H1 (cell line): ENCODE measurements at regions not wholly inside any gene's neighbourhood (a gene's known extent, or its start where the extent isn't known, plus 50 kb on each side); places are given as distances from the start of the nearest gene placed in this dataset.

Source experiments
- CTCF ChIA-PET: fragments of 300-600 bp; sonication (Branson Sonifier 250); formaldehyde crosslinking; loops from one replicate; lab custom pipeline; 2021; ENCODE audit not compliant: partially characterized antibody; lab: Charles Lee
- POLR2A ChIA-PET: fragments of 300-600 bp; sonication (Branson Sonifier 250); formaldehyde crosslinking; loops from one replicate; lab custom pipeline; 2021; ENCODE audit warnings: inconsistent platforms; ENCODE audit not compliant: partially characterized antibody; lab: Charles Lee
- DNase-seq, 2 experiments: peaks; one replicate each; pipeline versions ENCODE4 v3.0.0 to v3.0.0-alpha.2; 2010 to 2022; ENCODE audit warnings: low spot score in 2 of 2, low read depth in 1 of 2, mixed read lengths in 1 of 2
- FAIRE-seq: peaks from 2 replicates; lab custom pipeline; 2011; peaks lifted over from hg19 to GRCh38; lab: Jason Lieb, UNC
- H2AFZ ChIP-seq: 2 replicates; pipeline ENCODE4 v1.8.1; 2012; ENCODE audit warnings: low read length, inconsistent platforms
- H2AK5ac ChIP-seq: 2 replicates; pipeline ENCODE4 v1.6.1; 2013; ENCODE audit warnings: low read depth, low read length
- H2BK120ac ChIP-seq: replicated peaks from 2 replicates; pipeline ENCODE3; 2013; ENCODE audit warnings: low read depth, low read length, inconsistent platforms
- H2BK12ac ChIP-seq: 2 replicates; pipeline ENCODE4 v1.6.1; 2013; ENCODE audit warnings: low read depth, low read length
- H2BK15ac ChIP-seq: 2 replicates; pipeline ENCODE4 v1.6.1; 2013; ENCODE audit warnings: low read length
- H2BK20ac ChIP-seq: 2 replicates; pipeline ENCODE4 v1.6.1; 2013; ENCODE audit warnings: low read length
- H2BK5ac ChIP-seq: 2 replicates; pipeline ENCODE4 v1.6.1; 2013; ENCODE audit warnings: low read depth, low read length
- H3K14ac ChIP-seq: 2 replicates; pipeline ENCODE4 v1.6.1; 2013; ENCODE audit warnings: inconsistent platforms; ENCODE audit not compliant: insufficient read length
- H3K18ac ChIP-seq: 2 replicates; pipeline ENCODE4 v1.6.1; 2013; ENCODE audit warnings: low read length; ENCODE audit errors: extremely low read depth
- H3K23ac ChIP-seq: 2 replicates; pipeline ENCODE4 v1.6.1; 2013; ENCODE audit warnings: inconsistent platforms; ENCODE audit not compliant: insufficient read length
- H3K23me2 ChIP-seq: 2 replicates; pipeline ENCODE4 v1.6.1; 2013; ENCODE audit warnings: low read depth, low read length
- H3K27ac ChIP-seq: 2 replicates; pipeline ENCODE4 v1.6.1; 2011; ENCODE audit warnings: low read depth, low read length, inconsistent platforms
- H3K27me3 ChIP-seq, 4 experiments: replicated peaks in 1 of 4; 1 replicate in 1 of 4; 2 replicates in 3 of 4; pipeline versions ENCODE4 v1.6.1 to v1.8.1; 2011 to 2013; ENCODE audit warnings: low read length in 3 of 4, mild to moderate bottlenecking in 3 of 4, inconsistent platforms in 2 of 4, mixed read lengths in 2 of 4, moderate library complexity in 1 of 4; ENCODE audit not compliant: control insufficient read depth in 3 of 4, insufficient read depth in 3 of 4; ENCODE audit errors: extremely low read depth in 1 of 4
- H3K36me3 ChIP-seq, 4 experiments: 2 replicates each; pipeline versions ENCODE4 v1.6.1 to v1.8.1; 2011 to 2013; ENCODE audit warnings: mild to moderate bottlenecking in 4 of 4, low read length in 3 of 4, moderate library complexity in 2 of 4, control low read depth in 1 of 4, inconsistent platforms in 1 of 4; ENCODE audit not compliant: insufficient read depth in 4 of 4, control insufficient read depth in 2 of 4
- H3K4ac ChIP-seq: replicated peaks from 2 replicates; pipeline ENCODE3; 2013; ENCODE audit warnings: low read length, low read depth, mixed read lengths, inconsistent platforms; ENCODE audit not compliant: insufficient read length
- H3K4me1 ChIP-seq, 4 experiments: replicated peaks in 1 of 4; 1 replicate in 1 of 4; 2 replicates in 3 of 4; pipeline versions ENCODE4 v1.6.1 to v1.8.1; 2011 to 2013; ENCODE audit warnings: low read length in 3 of 4, inconsistent platforms in 2 of 4, mixed read lengths in 1 of 4; ENCODE audit not compliant: insufficient read depth in 4 of 4, control insufficient read depth in 3 of 4
- H3K4me2 ChIP-seq, 2 experiments: 2 replicates each; pipeline versions ENCODE4 v1.6.1 to v1.8.1; 2011 to 2013; ENCODE audit warnings: low read depth in 2 of 2, low read length in 2 of 2, control low read depth in 1 of 2, inconsistent platforms in 1 of 2, mild to moderate bottlenecking in 1 of 2; ENCODE audit not compliant: insufficient read depth in 1 of 2
- H3K4me3 ChIP-seq, 4 experiments: fragments of 200-600, 300-600 bp in 1 of 4; sonication (generic), shearing (Covaris generic), sonication (Bioruptor Twin) in 1 of 4; 2 replicates each; pipeline versions ENCODE4 v1.5.1 to v1.8.1; 2011 to 2016; ENCODE audit warnings: low read length in 4 of 4, low read depth in 3 of 4, control low read depth in 2 of 4, inconsistent platforms in 2 of 4, mild to moderate bottlenecking in 2 of 4, mixed read lengths in 1 of 4, moderate library complexity in 1 of 4; ENCODE audit not compliant: insufficient read depth in 2 of 4; ENCODE audit errors: extremely low read depth in 1 of 4
- H3K56ac ChIP-seq: replicated peaks from 2 replicates; pipeline ENCODE3; 2013; ENCODE audit warnings: low read depth, mild to moderate bottlenecking, mixed read lengths, low read length, inconsistent platforms; ENCODE audit not compliant: insufficient read length
- H3K79me1 ChIP-seq: 2 replicates; pipeline ENCODE4 v1.6.1; 2013; ENCODE audit warnings: low read depth, low read length, control low read depth
- H3K79me2 ChIP-seq, 2 experiments: 2 replicates each; pipeline versions ENCODE4 v1.6.1 to v1.8.1; 2012 to 2013; ENCODE audit warnings: low read length in 2 of 2, mild to moderate bottlenecking in 2 of 2, inconsistent platforms in 1 of 2; ENCODE audit not compliant: insufficient read depth in 2 of 2, control insufficient read depth in 1 of 2
- H3K9ac ChIP-seq, 4 experiments: replicated peaks in 1 of 4; 1 replicate in 1 of 4; 2 replicates in 3 of 4; pipeline versions ENCODE4 v1.6.1 to v1.8.1; 2011 to 2013; ENCODE audit warnings: low read depth in 3 of 4, low read length in 3 of 4, control low read depth in 2 of 4, mild to moderate bottlenecking in 2 of 4, moderate library complexity in 2 of 4, inconsistent platforms in 1 of 4; ENCODE audit errors: extremely low read depth in 1 of 4
- H3K9me3 ChIP-seq, 2 experiments: 2 replicates each; pipeline versions ENCODE4 v1.6.1 to v1.8.1; 2012 to 2013; ENCODE audit warnings: mild to moderate bottlenecking in 2 of 2, moderate library complexity in 2 of 2, control low read depth in 1 of 2, inconsistent platforms in 1 of 2, low read depth in 1 of 2, low read length in 1 of 2, mixed read lengths in 1 of 2; ENCODE audit not compliant: insufficient read depth in 2 of 2
- H4K20me1 ChIP-seq, 2 experiments: replicated peaks in 1 of 2; 2 replicates each; pipeline versions ENCODE3 to v1.8.1; 2011 to 2013; ENCODE audit warnings: inconsistent platforms in 2 of 2, low read length in 2 of 2, mild to moderate bottlenecking in 1 of 2; ENCODE audit not compliant: insufficient read depth in 2 of 2, control insufficient read depth in 1 of 2
- H4K5ac ChIP-seq: 2 replicates; pipeline ENCODE4 v1.6.1; 2013; ENCODE audit warnings: low read length, low read depth, mixed read lengths, inconsistent platforms; ENCODE audit not compliant: insufficient read length
- H4K8ac ChIP-seq: 2 replicates; pipeline ENCODE4 v1.8.0; 2013; ENCODE audit warnings: mild to moderate bottlenecking, moderate library complexity, low read length, inconsistent platforms; ENCODE audit not compliant: insufficient read depth; ENCODE audit errors: extremely low read depth
- H4K91ac ChIP-seq: replicated peaks from 2 replicates; pipeline ENCODE3; 2013; ENCODE audit warnings: low read length, mixed read lengths, inconsistent platforms; ENCODE audit not compliant: insufficient read length
- ASH2L ChIP-seq: fragments of 200-600, 300-600 bp; sonication (generic); IDR thresholded peaks from one replicate; pipeline ENCODE4 v1.7.1; 2017; ENCODE audit warnings: low read length
- CHD1 ChIP-seq: IDR thresholded peaks from 2 replicates; pipeline ENCODE4 v1.6.1; 2012; ENCODE audit warnings: low read depth, low read length, improper control_type of control experiment
- CTCF ChIP-seq, 3 experiments: IDR thresholded peaks; 1 replicate in 2 of 3; 2 replicates in 1 of 3; pipeline versions ENCODE4 v1.5.1 to v1.6.1; 2011; ENCODE audit warnings: low read length in 3 of 3, mild to moderate bottlenecking in 3 of 3, inconsistent platforms in 2 of 3, low read depth in 1 of 3, moderate library complexity in 1 of 3; ENCODE audit not compliant: insufficient read depth in 1 of 3; ENCODE audit errors: control extremely low read depth in 1 of 3
- GTF2F1 ChIP-seq: IDR thresholded peaks from 2 replicates; pipeline ENCODE4 v1.6.1; 2012; ENCODE audit warnings: low read depth, low read length, improper control_type of control experiment, borderline replicate concordance
- HDAC2 ChIP-seq, 2 experiments: fragments of 300-600 bp in 1 of 2; sonication (generic) in 1 of 2; IDR thresholded peaks; 2 replicates each; pipeline ENCODE4 v1.6.1; 2011 to 2012; ENCODE audit warnings: low read depth in 2 of 2, low read length in 2 of 2, mild to moderate bottlenecking in 2 of 2, moderate library complexity in 2 of 2, borderline replicate concordance in 1 of 2, inconsistent platforms in 1 of 2
- NRF1 ChIP-seq: IDR thresholded peaks from 2 replicates; pipeline ENCODE4 v1.6.1; 2011; ENCODE audit warnings: mild to moderate bottlenecking, low read depth, low read length, improper control_type of control experiment
- PHF8 ChIP-seq: fragments of 200-600 bp; sonication (generic); conservative IDR thresholded peaks from 2 replicates; pipeline ENCODE4 v1.7.1; 2012; ENCODE audit warnings: low read depth, mild to moderate bottlenecking, inconsistent platforms, low read length, moderate library complexity
- RXRA ChIP-seq: IDR thresholded peaks from 2 replicates; pipeline ENCODE4 v1.6.1; 2011; ENCODE audit warnings: low read depth, mild to moderate bottlenecking, low read length, moderate library complexity; ENCODE audit not compliant: insufficient read depth
- SAP30 ChIP-seq: fragments of 300-600 bp; sonication (generic); IDR thresholded peaks from 2 replicates; pipeline ENCODE4 v1.7.1; 2012; ENCODE audit warnings: low read length, moderate library complexity, mild to moderate bottlenecking, inconsistent platforms; ENCODE audit not compliant: insufficient read depth, insufficient replicate concordance
- SIRT6 ChIP-seq: IDR thresholded peaks from one replicate; pipeline ENCODE4 v1.7.1; 2012; ENCODE audit warnings: low read length, inconsistent platforms
- TAF1 ChIP-seq: IDR thresholded peaks from 2 replicates; pipeline ENCODE4 v1.6.1; 2011; ENCODE audit warnings: mild to moderate bottlenecking, low read depth, low read length
- ZNF274 ChIP-seq: IDR thresholded peaks from 2 replicates; pipeline ENCODE4 v1.7.0; 2012; ENCODE audit warnings: low read length, borderline replicate concordance; ENCODE audit errors: extremely low read depth
- WGBS, 2 experiments: shearing (Covaris generic) in 1 of 2; methylation state at CpG; one replicate each; pipeline versions ENCODE4 v1.1.6 to v1.1.7; 2013 to 2015; ENCODE audit warnings: low lambda C conversion rate in 2 of 2, mixed read lengths in 2 of 2, inconsistent platforms in 1 of 2, low coverage in 1 of 2, missing lambda C conversion rate in 1 of 2; ENCODE audit not compliant: insufficient replicate concordance in 2 of 2, insufficient coverage in 1 of 2, insufficient read length in 1 of 2; ENCODE audit errors: extremely low coverage in 1 of 2, missing lambda C conversion rate in 1 of 2; 5-methylcytosine and 5-hydroxymethylcytosine counted together

- Histone ChIP-seq H3K23ac (no peak overlapping the region), H2BK120ac (no peak overlapping the region), H3K4me1 (no peaks in the 10 kb centered on the region), H4K8ac (no peak overlapping the region), H3K9me3 (no peaks in the 10 kb centered on the region), H2BK12ac (no peak overlapping the region), H4K91ac (no peak overlapping the region), H3K18ac (no peak overlapping the region), H3K23me2 (no peaks in the 10 kb centered on the region), H3K4me2 (no peak overlapping the region), H2BK20ac (no peak overlapping the region), H4K20me1 (no peaks in the 10 kb centered on the region), H3K27me3 (peaks cover 0 to 1% (median 0%) of the 10 kb centered on the region in 4 experiments; a peak in 1 of 7 replicates), H3K9ac (no peak overlapping the region), H3K4ac (no peak overlapping the region), H3K14ac (no peak overlapping the region), H2BK15ac (no peak overlapping the region), H3K36me3 (no peaks in the 10 kb centered on the region), H3K56ac (no peak overlapping the region), H4K5ac (no peak overlapping the region), H2BK5ac (no peak overlapping the region), H2AK5ac (no peak overlapping the region), H3K27ac (no peak overlapping the region), H3K79me2 (no peaks in the 10 kb centered on the region), H2AFZ (no peak overlapping the region), H3K4me3 (no peak overlapping the region), H3K79me1 (no peaks in the 10 kb centered on the region)
- CTCF ChIA-PET = interaction anchor here (0.7 to 2.1 kb wide), 6 partner anchors 9 to 402 kb away, joined by 3 to 10 read pairs (median 4); no protein-coding TSS in a partner anchor
- POLR2A ChIA-PET = no interaction called here
- DNase-seq = no peak
- FAIRE-seq = no peak
- 88% methylated on average over 3 of the region's 3 CpGs; no CpG with 5 or more reads in 1 of the 2 experiments for WGBS, 2 experiments
- TF ChIP-seq GTF2F1 (no peak), SIRT6 (no peak), SAP30 (no peak), CHD1 (no peak), TAF1 (no peak), ASH2L (no peak), NRF1 (no peak), CTCF (IDR thresholded peaks at IDR 0.05; ENCODE audit: control extremely low read depth in 1 of 3, insufficient read depth in 1 of 3, low read depth in 1 of 3, low read length in 3 of 3) (no peak), HDAC2 (IDR thresholded peaks at IDR 0.05; ENCODE audit: borderline replicate concordance in 1 of 2, low read depth in 2 of 2, low read length in 2 of 2) (no peak), RXRA (no peak), ZNF274 (no peak), PHF8 (no peak)
Measured at GRCh38 chr6:15781333-15781732, 118.5 kb upstream of the DTNBP1 start.
